ENCODE measurements at regions not wholly inside any gene's neighbourhood (a gene's known extent, or its start where the extent isn't known, plus 50 kb on each side); places are given as distances from the start of the nearest gene placed in this dataset.

GRCh38 chr5:167837127-167837526 is 454.3 kb upstream of the WWC1 start:
- no peak overlapping the region for H3K27ac ChIP-seq (ENCODE audit: low read depth, low read length)
- no peaks in the 10 kb centered on the region for H3K36me3 ChIP-seq (ENCODE audit: control insufficient read depth in 5 of 5, insufficient read depth in 5 of 5, low read length in 5 of 5)
- H3K4me1 ChIP-seq (ENCODE audit: control insufficient read depth in 5 of 5, insufficient read depth in 5 of 5, low read length in 5 of 5), result no peaks in the 10 kb centered on the region
- no peak overlapping the region for H3K9ac ChIP-seq (ENCODE audit: low read length in 5 of 5)
- H3K4me3 ChIP-seq (ENCODE audit: low read depth in 1 of 5, low read length in 5 of 5), result no peak overlapping the region
- peaks cover 0 to 2% (median 0%) of the 10 kb centered on the region in 5 donors for H3K27me3 ChIP-seq (ENCODE audit: control insufficient read depth in 5 of 5, insufficient read depth in 4 of 5, low read length in 5 of 5)
- H3K9me3 ChIP-seq (ENCODE audit: control insufficient read depth in 5 of 5, low read length in 5 of 5), result no peaks in the 10 kb centered on the region

GRCh38 chr5:167839065-167839464 is 452.4 kb upstream of the WWC1 start:
- Histone ChIP-seq H3K4me1 (ENCODE audit: control insufficient read depth in 5 of 5, insufficient read depth in 5 of 5, low read length in 5 of 5) (no peaks in the 10 kb centered on the region), H3K27me3 (ENCODE audit: control insufficient read depth in 5 of 5, insufficient read depth in 4 of 5, low read length in 5 of 5) (peaks cover 0 to 2% (median 0%) of the 10 kb centered on the region in 5 donors), H3K9ac (ENCODE audit: low read length in 5 of 5) (no peak overlapping the region), H3K27ac (ENCODE audit: low read depth, low read length) (no peak overlapping the region), H3K4me3 (ENCODE audit: low read depth in 1 of 5, low read length in 5 of 5) (no peak overlapping the region), H3K9me3 (ENCODE audit: control insufficient read depth in 5 of 5, low read length in 5 of 5) (no peaks in the 10 kb centered on the region), H3K36me3 (ENCODE audit: control insufficient read depth in 5 of 5, insufficient read depth in 5 of 5, low read length in 5 of 5) (no peaks in the 10 kb centered on the region)

GRCh38 chr5:167840527-167841130 is 450.8 kb upstream of the WWC1 start:
- no peak overlapping the region for H3K27ac ChIP-seq (ENCODE audit: low read depth, low read length)
- H3K27me3 ChIP-seq (ENCODE audit: control insufficient read depth in 5 of 5, insufficient read depth in 4 of 5, low read length in 5 of 5), result peaks cover 0 to 2% (median 0%) of the 10 kb centered on the region in 5 donors
- no peaks in the 10 kb centered on the region for H3K4me1 ChIP-seq (ENCODE audit: control insufficient read depth in 5 of 5, insufficient read depth in 5 of 5, low read length in 5 of 5)
- no peaks in the 10 kb centered on the region for H3K36me3 ChIP-seq (ENCODE audit: control insufficient read depth in 5 of 5, insufficient read depth in 5 of 5, low read length in 5 of 5)
- H3K9me3 ChIP-seq (ENCODE audit: control insufficient read depth in 5 of 5, low read length in 5 of 5), result no peaks in the 10 kb centered on the region
- H3K4me3 ChIP-seq (ENCODE audit: low read depth in 1 of 5, low read length in 5 of 5), result no peak overlapping the region
- H3K9ac ChIP-seq (ENCODE audit: low read length in 5 of 5), result no peak overlapping the region

GRCh38 chr5:167843881-167844572 is 447.4 kb upstream of the WWC1 start:
- H3K27ac ChIP-seq (ENCODE audit: low read depth, low read length), result no peak overlapping the region
- no peak overlapping the region for H3K9ac ChIP-seq (ENCODE audit: low read length in 5 of 5)
- H3K27me3 ChIP-seq (ENCODE audit: control insufficient read depth in 5 of 5, insufficient read depth in 4 of 5, low read length in 5 of 5), result peaks cover 0 to 2% (median 0%) of the 10 kb centered on the region in 5 donors
- H3K36me3 ChIP-seq (ENCODE audit: control insufficient read depth in 5 of 5, insufficient read depth in 5 of 5, low read length in 5 of 5), result no peaks in the 10 kb centered on the region
- no peaks in the 10 kb centered on the region for H3K9me3 ChIP-seq (ENCODE audit: control insufficient read depth in 5 of 5, low read length in 5 of 5)
- no peak overlapping the region for H3K4me3 ChIP-seq (ENCODE audit: low read depth in 1 of 5, low read length in 5 of 5)
- no peaks in the 10 kb centered on the region for H3K4me1 ChIP-seq (ENCODE audit: control insufficient read depth in 5 of 5, insufficient read depth in 5 of 5, low read length in 5 of 5)

- Histone ChIP-seq H3K36me3 (ENCODE audit: control insufficient read depth in 5 of 5, insufficient read depth in 5 of 5, low read length in 5 of 5) (no peaks in the 10 kb centered on the region), H3K27ac (ENCODE audit: low read depth, low read length) (no peak overlapping the region), H3K4me3 (ENCODE audit: low read depth in 1 of 5, low read length in 5 of 5) (no peak overlapping the region), H3K9ac (ENCODE audit: low read length in 5 of 5) (no peak overlapping the region), H3K27me3 (ENCODE audit: control insufficient read depth in 5 of 5, insufficient read depth in 4 of 5, low read length in 5 of 5) (peaks cover 0 to 2% (median 0%) of the 10 kb centered on the region in 5 donors), H3K9me3 (ENCODE audit: control insufficient read depth in 5 of 5, low read length in 5 of 5) (no peaks in the 10 kb centered on the region), H3K4me1 (ENCODE audit: control insufficient read depth in 5 of 5, insufficient read depth in 5 of 5, low read length in 5 of 5) (no peaks in the 10 kb centered on the region)
Measured at GRCh38 chr5:167845952-167846351, 445.5 kb upstream of the WWC1 start.

GRCh38 chr5:167849874-167850273 is 441.6 kb upstream of the WWC1 start:
- H3K9me3 ChIP-seq (ENCODE audit: control insufficient read depth in 5 of 5, low read length in 5 of 5), result no peaks in the 10 kb centered on the region
- H3K27ac ChIP-seq (ENCODE audit: low read depth, low read length), result no peak overlapping the region
- H3K4me1 ChIP-seq (ENCODE audit: control insufficient read depth in 5 of 5, insufficient read depth in 5 of 5, low read length in 5 of 5), result no peaks in the 10 kb centered on the region
- no peak overlapping the region for H3K9ac ChIP-seq (ENCODE audit: low read length in 5 of 5)
- no peaks in the 10 kb centered on the region for H3K36me3 ChIP-seq (ENCODE audit: control insufficient read depth in 5 of 5, insufficient read depth in 5 of 5, low read length in 5 of 5)
- no peak overlapping the region for H3K4me3 ChIP-seq (ENCODE audit: low read depth in 1 of 5, low read length in 5 of 5)
- no peaks in the 10 kb centered on the region for H3K27me3 ChIP-seq (ENCODE audit: control insufficient read depth in 5 of 5, insufficient read depth in 4 of 5, low read length in 5 of 5)

GRCh38 chr5:167850911-167851310 is 440.5 kb upstream of the WWC1 start:
- H3K4me1 ChIP-seq (ENCODE audit: control insufficient read depth in 5 of 5, insufficient read depth in 5 of 5, low read length in 5 of 5), result no peaks in the 10 kb centered on the region
- no peaks in the 10 kb centered on the region for H3K36me3 ChIP-seq (ENCODE audit: control insufficient read depth in 5 of 5, insufficient read depth in 5 of 5, low read length in 5 of 5)
- H3K27me3 ChIP-seq (ENCODE audit: control insufficient read depth in 5 of 5, insufficient read depth in 4 of 5, low read length in 5 of 5), result no peaks in the 10 kb centered on the region
- no peak overlapping the region for H3K9ac ChIP-seq (ENCODE audit: low read length in 5 of 5)
- no peak overlapping the region for H3K27ac ChIP-seq (ENCODE audit: low read depth, low read length)
- no peak overlapping the region for H3K4me3 ChIP-seq (ENCODE audit: low read depth in 1 of 5, low read length in 5 of 5)
- peaks cover 0 to 1% (median 0%) of the 10 kb centered on the region in 5 donors for H3K9me3 ChIP-seq (ENCODE audit: control insufficient read depth in 5 of 5, low read length in 5 of 5)

GRCh38 chr5:167851416-167851815 is 440.0 kb upstream of the WWC1 start:
- Histone ChIP-seq H3K27ac (ENCODE audit: low read depth, low read length) (no peak overlapping the region), H3K27me3 (ENCODE audit: control insufficient read depth in 5 of 5, insufficient read depth in 4 of 5, low read length in 5 of 5) (no peaks in the 10 kb centered on the region), H3K36me3 (ENCODE audit: control insufficient read depth in 5 of 5, insufficient read depth in 5 of 5, low read length in 5 of 5) (no peaks in the 10 kb centered on the region), H3K4me3 (ENCODE audit: low read depth in 1 of 5, low read length in 5 of 5) (no peak overlapping the region), H3K4me1 (ENCODE audit: control insufficient read depth in 5 of 5, insufficient read depth in 5 of 5, low read length in 5 of 5) (no peaks in the 10 kb centered on the region), H3K9me3 (ENCODE audit: control insufficient read depth in 5 of 5, low read length in 5 of 5) (peaks cover 0 to 5% (median 0%) of the 10 kb centered on the region in 5 donors), H3K9ac (ENCODE audit: low read length in 5 of 5) (no peak overlapping the region)

GRCh38 chr5:167852515-167852914 is 438.9 kb upstream of the WWC1 start:
- H3K4me1 ChIP-seq (ENCODE audit: control insufficient read depth in 5 of 5, insufficient read depth in 5 of 5, low read length in 5 of 5), result no peaks in the 10 kb centered on the region
- no peak overlapping the region for H3K4me3 ChIP-seq (ENCODE audit: low read depth in 1 of 5, low read length in 5 of 5)
- no peaks in the 10 kb centered on the region for H3K36me3 ChIP-seq (ENCODE audit: control insufficient read depth in 5 of 5, insufficient read depth in 5 of 5, low read length in 5 of 5)
- peaks cover 0 to 5% (median 0%) of the 10 kb centered on the region in 5 donors for H3K9me3 ChIP-seq (ENCODE audit: control insufficient read depth in 5 of 5, low read length in 5 of 5)
- H3K27ac ChIP-seq (ENCODE audit: low read depth, low read length), result no peak overlapping the region
- no peaks in the 10 kb centered on the region for H3K27me3 ChIP-seq (ENCODE audit: control insufficient read depth in 5 of 5, insufficient read depth in 4 of 5, low read length in 5 of 5)
- H3K9ac ChIP-seq (ENCODE audit: low read length in 5 of 5), result no peak overlapping the region

- Histone ChIP-seq H3K9me3 (ENCODE audit: control insufficient read depth in 5 of 5, low read length in 5 of 5) (peaks cover 0 to 5% (median 0%) of the 10 kb centered on the region in 5 donors), H3K4me3 (ENCODE audit: low read depth in 1 of 5, low read length in 5 of 5) (no peak overlapping the region), H3K9ac (ENCODE audit: low read length in 5 of 5) (no peak overlapping the region)
Measured at GRCh38 chr5:167853421-167853820, 438.0 kb upstream of the WWC1 start.

More at GRCh38 chr5:167853421-167853820, 438.0 kb upstream of the WWC1 start:
- Histone ChIP-seq H3K36me3 (ENCODE audit: control insufficient read depth in 5 of 5, insufficient read depth in 5 of 5, low read length in 5 of 5) (no peaks in the 10 kb centered on the region), H3K27me3 (ENCODE audit: control insufficient read depth in 5 of 5, insufficient read depth in 4 of 5, low read length in 5 of 5) (no peaks in the 10 kb centered on the region), H3K4me1 (ENCODE audit: control insufficient read depth in 5 of 5, insufficient read depth in 5 of 5, low read length in 5 of 5) (no peaks in the 10 kb centered on the region), H3K27ac (ENCODE audit: low read depth, low read length) (no peak overlapping the region)

All from subcutaneous abdominal adipose tissue (tissue), 5 donors.